Esophagus muscularis mucosa (tissue), 3 donors: ENCODE measurements at regions not wholly inside any gene's neighbourhood (a gene's known extent, or its start where the extent isn't known, plus 50 kb on each side); places are given as distances from the start of the nearest gene placed in this dataset.
A peak's percentile ranks its signal among the peaks of the same experiment; 100 is the strongest.

Experiments
- POLR2AphosphoS5 ChIP-seq, 2 donors: sonication (generic); formaldehyde crosslinking; IDR thresholded peaks; one replicate each; pipeline ENCODE4 v1.6.1; 2017; ENCODE audit warnings: antibody characterized with exemption in 2 of 2
- TF ChIP-seq, protein P1 (sequence below), 3 experiments: fragments of 200-600 bp in 2 of 3; fragments of 450-650 bp in 1 of 3; sonication (generic) in 2 of 3; IDR thresholded peaks; one replicate each; pipeline ENCODE4 v1.5.1; 2017 to 2019; ENCODE audit warnings: antibody characterized with exemption in 3 of 3, mild to moderate bottlenecking in 2 of 3, moderate library complexity in 1 of 3

DNA sequence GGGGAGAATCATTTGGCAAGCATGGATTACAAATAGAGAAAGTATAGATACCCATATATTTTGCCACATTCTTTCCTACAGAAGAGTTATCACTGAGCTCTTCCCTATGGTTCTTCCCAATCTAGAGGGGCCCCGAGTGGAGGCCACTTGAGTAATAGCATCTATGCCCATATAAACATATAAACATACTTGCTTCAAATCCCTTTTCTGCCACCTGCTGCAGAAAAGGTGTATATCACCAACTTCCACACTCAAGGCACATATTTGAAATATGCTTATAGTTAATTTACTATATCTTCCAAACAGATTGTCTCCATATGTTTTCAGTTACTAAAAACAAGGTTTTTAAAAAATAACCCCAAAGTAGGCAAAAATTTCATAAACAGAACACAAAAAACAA lies 642.8 kb upstream of the DIPK2B start:
- TF ChIP-seq, protein P1, sequence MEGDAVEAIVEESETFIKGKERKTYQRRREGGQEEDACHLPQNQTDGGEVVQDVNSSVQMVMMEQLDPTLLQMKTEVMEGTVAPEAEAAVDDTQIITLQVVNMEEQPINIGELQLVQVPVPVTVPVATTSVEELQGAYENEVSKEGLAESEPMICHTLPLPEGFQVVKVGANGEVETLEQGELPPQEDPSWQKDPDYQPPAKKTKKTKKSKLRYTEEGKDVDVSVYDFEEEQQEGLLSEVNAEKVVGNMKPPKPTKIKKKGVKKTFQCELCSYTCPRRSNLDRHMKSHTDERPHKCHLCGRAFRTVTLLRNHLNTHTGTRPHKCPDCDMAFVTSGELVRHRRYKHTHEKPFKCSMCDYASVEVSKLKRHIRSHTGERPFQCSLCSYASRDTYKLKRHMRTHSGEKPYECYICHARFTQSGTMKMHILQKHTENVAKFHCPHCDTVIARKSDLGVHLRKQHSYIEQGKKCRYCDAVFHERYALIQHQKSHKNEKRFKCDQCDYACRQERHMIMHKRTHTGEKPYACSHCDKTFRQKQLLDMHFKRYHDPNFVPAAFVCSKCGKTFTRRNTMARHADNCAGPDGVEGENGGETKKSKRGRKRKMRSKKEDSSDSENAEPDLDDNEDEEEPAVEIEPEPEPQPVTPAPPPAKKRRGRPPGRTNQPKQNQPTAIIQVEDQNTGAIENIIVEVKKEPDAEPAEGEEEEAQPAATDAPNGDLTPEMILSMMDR (IDR thresholded peaks at IDR 0.05) = peak in 1 of 3 experiments; percentile 9
- TF ChIP-seq POLR2AphosphoS5 (IDR thresholded peaks at IDR 0.05) = no peak
